Fibroblast of mammary gland (primary cell): ENCODE measurements at regions not wholly inside any gene's neighbourhood (a gene's known extent, or its start where the extent isn't known, plus 50 kb on each side); places are given as distances from the start of the nearest gene placed in this dataset.
A peak's percentile ranks its signal among the peaks of the same experiment; 100 is the strongest.
"Not testable (repeated sequence)": the region's sequence is repeated elsewhere in the genome, so short reads cannot be mapped to it uniquely, and the experiment has no call there.

ENCODE experiments used
- DNase-seq: peaks from one replicate; pipeline ENCODE4 v3.0.0-alpha.2; 2010; ENCODE audit warnings: low read depth
- H3K4me3 ChIP-seq: 2 replicates; pipeline ENCODE4 v1.5.1; 2011; ENCODE audit warnings: low read depth, mild to moderate bottlenecking, low read length, moderate library complexity; ENCODE audit not compliant: control insufficient read depth
- CTCF ChIP-seq: conservative IDR thresholded peaks from 2 replicates; pipeline ENCODE4 v1.5.1; 2011; ENCODE audit warnings: low read depth, low read length, inconsistent platforms; ENCODE audit not compliant: control insufficient read depth, insufficient read depth

- H3K4me3 ChIP-seq: no peak overlapping the region
- no peak for DNase-seq
- TF ChIP-seq CTCF: no peak
Measured at GRCh38 chr2:132279930-132280615, 118.3 kb upstream of the ANKRD30BL start.

- TF ChIP-seq CTCF: no peak
- DNase-seq: no peak
Measured at GRCh38 chr2:132280912-132281311, 119.2 kb upstream of the ANKRD30BL start.

GRCh38 chr2:132282104-132282503, 120.4 kb upstream of the ANKRD30BL start:
- not testable (repeated sequence) for DNase-seq, H3K4me3 ChIP-seq

More at GRCh38 chr2:132280912-132281311, 119.2 kb upstream of the ANKRD30BL start:
- H3K4me3 ChIP-seq: no peak overlapping the region

- no peak for TF ChIP-seq CTCF
- no peak overlapping the region for H3K4me3 ChIP-seq
- DNase-seq: no peak
Measured at GRCh38 chr2:132282911-132283310, 121.2 kb upstream of the ANKRD30BL start.

- not testable (repeated sequence) for H3K4me3 ChIP-seq, DNase-seq
Measured at GRCh38 chr2:132286289-132286911, 124.6 kb upstream of the ANKRD30BL start.

GRCh38 chr2:132287910-132288309, 126.2 kb upstream of the ANKRD30BL start:
- not testable (repeated sequence) for DNase-seq, H3K4me3 ChIP-seq

- not testable (repeated sequence) for DNase-seq, H3K4me3 ChIP-seq
Measured at GRCh38 chr2:132289138-132289537, 127.4 kb upstream of the ANKRD30BL start.

GRCh38 chr2:132289812-132290211, 126.8 kb upstream of the GPR39 start:
- not testable (repeated sequence) for H3K4me3 ChIP-seq, DNase-seq

- DNase-seq, H3K4me3 ChIP-seq: not testable (repeated sequence)
Measured at GRCh38 chr2:132300592-132301378, 115.8 kb upstream of the GPR39 start.

GRCh38 chr2:132304661-132305380, 111.8 kb upstream of the GPR39 start:
- not testable (repeated sequence) for H3K4me3 ChIP-seq
- DNase-seq: peak; percentile 30

GRCh38 chr2:132307613-132308198, 108.9 kb upstream of the GPR39 start:
- DNase-seq, H3K4me3 ChIP-seq: not testable (repeated sequence)

- H3K4me3 ChIP-seq, DNase-seq: not testable (repeated sequence)
Measured at GRCh38 chr2:132309203-132309602, 107.4 kb upstream of the GPR39 start.

- not testable (repeated sequence) for H3K4me3 ChIP-seq, DNase-seq
Measured at GRCh38 chr2:132315546-132315945, 101.1 kb upstream of the GPR39 start.
